GM23338 (cell line): ENCODE measurements at regions not wholly inside any gene's neighbourhood (a gene's known extent, or its start where the extent isn't known, plus 50 kb on each side); places are given as distances from the start of the nearest gene placed in this dataset.

Experiments
- ATAC-seq: fragments of 200-7000 bp; cut with Tn5 transposase; 3 replicates; pipeline ENCODE4 v1.9.1; 2020
- DNase-seq: peaks from one replicate; pipeline ENCODE4 v3.0.0-alpha.2; 2015; ENCODE audit warnings: low spot score
- H2AFZ ChIP-seq: fragments of 200-600 bp; sonication (generic); 2 replicates; pipeline ENCODE4 v1.8.0; 2016; ENCODE audit warnings: antibody characterized with exemption, mild to moderate bottlenecking, moderate library complexity
- H3F3A ChIP-seq: fragments of 200-600 bp; sonication (generic); replicated peaks from 2 replicates; pipeline ENCODE4 v1.8.0; 2017; ENCODE audit warnings: antibody characterized with exemption, mixed run types, low read depth
- H3K27ac ChIP-seq: fragments of 200-600 bp; sonication (generic); 2 replicates; pipeline ENCODE4 v1.6.1; 2016; ENCODE audit warnings: low read depth
- H3K27me3 ChIP-seq: fragments of 200-600 bp; sonication (generic); 2 replicates; pipeline ENCODE4 v1.8.0; 2016; ENCODE audit warnings: mild to moderate bottlenecking, mixed run types, moderate library complexity; ENCODE audit not compliant: insufficient read depth
- H3K36me3 ChIP-seq: fragments of 200-600 bp; sonication (generic); 2 replicates; pipeline ENCODE4 v1.8.0; 2016; ENCODE audit warnings: mild to moderate bottlenecking; ENCODE audit not compliant: insufficient read depth
- H3K4me1 ChIP-seq: fragments of 200-600 bp; sonication (generic); 2 replicates; pipeline ENCODE4 v1.8.0; 2016; ENCODE audit warnings: mild to moderate bottlenecking, moderate library complexity; ENCODE audit not compliant: insufficient read depth
- H3K4me2 ChIP-seq: fragments of 200-600 bp; sonication (generic); 2 replicates; pipeline ENCODE4 v1.7.1; 2017; ENCODE audit warnings: mixed run types
- H3K4me3 ChIP-seq: fragments of 200-600 bp; sonication (generic); 2 replicates; pipeline ENCODE4 v1.6.1; 2016; ENCODE audit warnings: mixed run types
- H3K79me2 ChIP-seq: fragments of 200-600 bp; sonication (generic); replicated peaks from 2 replicates; pipeline ENCODE4 v1.8.0; 2017; ENCODE audit warnings: mild to moderate bottlenecking; ENCODE audit not compliant: insufficient read depth
- H3K9me2 ChIP-seq: fragments of 200-600 bp; sonication (generic); 2 replicates; pipeline ENCODE4 v1.8.0; 2017; ENCODE audit not compliant: insufficient read depth
- H4K20me1 ChIP-seq: fragments of 200-600 bp; sonication (generic); replicated peaks from 2 replicates; pipeline ENCODE4 v1.8.0; 2017; ENCODE audit warnings: mild to moderate bottlenecking; ENCODE audit not compliant: insufficient read depth
- H3K27ac Mint-ChIP-seq: 2 replicates; pipeline ENCODE4 v1.8.0; 2020; ENCODE audit warnings: inconsistent platforms, mild to moderate bottlenecking, moderate library complexity, mixed read lengths
- H3K27me3 Mint-ChIP-seq: 3 replicates; pipeline ENCODE4 v1.8.0; 2022; ENCODE audit warnings: low read depth, mild to moderate bottlenecking, moderate library complexity, mixed read lengths, inconsistent platforms; ENCODE audit not compliant: insufficient read depth, poor library complexity
- H3K36me3 Mint-ChIP-seq: 3 replicates; pipeline ENCODE4 v1.8.0; 2021; ENCODE audit warnings: low read depth, mild to moderate bottlenecking, inconsistent platforms, moderate library complexity, mixed read lengths
- H3K4me1 Mint-ChIP-seq: 3 replicates; pipeline ENCODE4 v1.8.0; 2020; ENCODE audit warnings: mild to moderate bottlenecking, inconsistent platforms, mixed read lengths
- H3K4me3 Mint-ChIP-seq: 3 replicates; pipeline ENCODE4 v1.8.0; 2021; ENCODE audit warnings: moderate library complexity, mild to moderate bottlenecking, inconsistent platforms, mixed read lengths
- H3K9me3 Mint-ChIP-seq: 3 replicates; pipeline ENCODE4 v1.8.0; 2020; ENCODE audit warnings: moderate library complexity, mild to moderate bottlenecking, inconsistent platforms, mixed read lengths
- CREB1 ChIP-seq: fragments of 250-450 bp; sonication (Bioruptor Pico); IDR thresholded peaks from 2 replicates; pipeline ENCODE4 v1.5.0; 2020; ENCODE audit warnings: low read depth, mild to moderate bottlenecking, moderate library complexity
- CTCF ChIP-seq, 2 experiments: fragments of 200-600 bp in 1 of 2; sonication (generic) in 1 of 2; conservative IDR thresholded peaks; 2 replicates each; pipeline versions ENCODE4 v1.5.1 to v1.6.1; 2016 to 2017; ENCODE audit warnings: antibody characterized with exemption in 2 of 2, low read depth in 2 of 2, mild to moderate bottlenecking in 2 of 2, moderate library complexity in 1 of 2
- ETS1 ChIP-seq: IDR thresholded peaks from 2 replicates; pipeline ENCODE4 v1.6.1; 2016; ENCODE audit warnings: antibody characterized with exemption
- EZH2 ChIP-seq: fragments of 200-600 bp; sonication (generic); IDR thresholded peaks from one replicate; pipeline ENCODE4 v1.8.0; 2017; ENCODE audit warnings: antibody characterized with exemption, mild to moderate bottlenecking, low read depth; ENCODE audit not compliant: unreplicated experiment
- EZH2phosphoT487 ChIP-seq: fragments of 200-600 bp; sonication (generic); IDR thresholded peaks from one replicate; pipeline ENCODE4 v1.8.1; 2018; ENCODE audit warnings: antibody characterized with exemption; ENCODE audit not compliant: unreplicated experiment
- JUNB ChIP-seq: IDR thresholded peaks from one replicate; pipeline ENCODE4 v1.6.1; 2016; ENCODE audit warnings: antibody characterized with exemption; ENCODE audit not compliant: unreplicated experiment
- NANOG ChIP-seq: IDR thresholded peaks from 2 replicates; pipeline ENCODE4 v1.6.1; 2016; ENCODE audit warnings: antibody characterized with exemption, borderline replicate concordance
- POLR2AphosphoS5 ChIP-seq: IDR thresholded peaks from 2 replicates; pipeline ENCODE4 v1.6.1; 2016; ENCODE audit warnings: antibody characterized with exemption, low read depth
- REST ChIP-seq: IDR thresholded peaks from one replicate; pipeline ENCODE4 v1.6.1; 2018; ENCODE audit warnings: antibody characterized with exemption; ENCODE audit not compliant: unreplicated experiment
- STAT1 ChIP-seq: IDR thresholded peaks from one replicate; pipeline ENCODE4 v1.6.1; 2016; ENCODE audit warnings: antibody characterized with exemption; ENCODE audit not compliant: unreplicated experiment
- ZNF114 ChIP-seq: fragments of 250-450 bp; sonication (Bioruptor Pico); IDR thresholded peaks from 2 replicates; pipeline ENCODE4 v1.5.0; 2020; ENCODE audit warnings: mild to moderate bottlenecking, moderate library complexity
- ZNF331 ChIP-seq: fragments of 250-450 bp; sonication (Bioruptor Pico); IDR thresholded peaks from 2 replicates; pipeline ENCODE4 v1.5.0; 2020; ENCODE audit warnings: low read depth, mild to moderate bottlenecking, moderate library complexity
- ZNF462 ChIP-seq: fragments of 250-450 bp; sonication (Bioruptor Pico); IDR thresholded peaks from 2 replicates; pipeline ENCODE4 v1.5.0; 2020; ENCODE audit warnings: mild to moderate bottlenecking, moderate library complexity

GRCh38 chr1:147080006-147080661 is 92.1 kb downstream of the PRKAB2 start:
- Mint-ChIP-seq H3K27ac (no peak overlapping the region), H3K27me3 (peaks cover 39% of the 10 kb centered on the region)
- peak; percentile 57 for DNase-seq

More at GRCh38 chr1:147080006-147080661, 92.1 kb downstream of the PRKAB2 start:
- Histone ChIP-seq H3K36me3 (no peaks in the 10 kb centered on the region), H3K4me1 (peaks cover 50% of the 10 kb centered on the region), H3F3A (peaks cover 14% of the 10 kb centered on the region; the same call in 1 of the 2 replicates), H4K20me1 (peaks cover 3% of the 10 kb centered on the region; the same call in 1 of the 2 replicates), H3K4me3 (peak overlapping the region; percentile 60), H3K27me3 (peaks cover 93% of the 10 kb centered on the region), H3K9me2 (no peaks in the 10 kb centered on the region), H3K4me2 (peak overlapping the region; percentile 87), H3K27ac (no peak overlapping the region), H2AFZ (peak overlapping the region; percentile 90), H3K79me2 (no peaks in the 10 kb centered on the region)
- Mint-ChIP-seq H3K36me3 (peaks cover 2% of the 10 kb centered on the region; the same call in 1 of the 3 replicates), H3K4me1 (peaks cover 10% of the 10 kb centered on the region), H3K9me3 (peaks cover 3% of the 10 kb centered on the region; the same call in 2 of the 3 replicates), H3K4me3 (no peak overlapping the region)
- TF ChIP-seq CTCF (conservative IDR thresholded peaks at IDR 0.05; ENCODE audit: low read depth in 2 of 2) (no peak), ZNF331 (CRISPR knock-in tag) (no peak), CREB1 (CRISPR knock-in tag) (no peak), JUNB (no peak), ZNF114 (no peak), STAT1 (no peak), NANOG (no peak), ZNF462 (CRISPR knock-in tag) (no peak), EZH2 (peak; percentile 99), POLR2AphosphoS5 (no peak), ETS1 (no peak), EZH2phosphoT487 (peak; percentile 87), REST (no peak)
- no peak for ATAC-seq
